ENCODE measurements at regions not wholly inside any gene's neighbourhood (a gene's known extent, or its start where the extent isn't known, plus 50 kb on each side); places are given as distances from the start of the nearest gene placed in this dataset.

DNA sequence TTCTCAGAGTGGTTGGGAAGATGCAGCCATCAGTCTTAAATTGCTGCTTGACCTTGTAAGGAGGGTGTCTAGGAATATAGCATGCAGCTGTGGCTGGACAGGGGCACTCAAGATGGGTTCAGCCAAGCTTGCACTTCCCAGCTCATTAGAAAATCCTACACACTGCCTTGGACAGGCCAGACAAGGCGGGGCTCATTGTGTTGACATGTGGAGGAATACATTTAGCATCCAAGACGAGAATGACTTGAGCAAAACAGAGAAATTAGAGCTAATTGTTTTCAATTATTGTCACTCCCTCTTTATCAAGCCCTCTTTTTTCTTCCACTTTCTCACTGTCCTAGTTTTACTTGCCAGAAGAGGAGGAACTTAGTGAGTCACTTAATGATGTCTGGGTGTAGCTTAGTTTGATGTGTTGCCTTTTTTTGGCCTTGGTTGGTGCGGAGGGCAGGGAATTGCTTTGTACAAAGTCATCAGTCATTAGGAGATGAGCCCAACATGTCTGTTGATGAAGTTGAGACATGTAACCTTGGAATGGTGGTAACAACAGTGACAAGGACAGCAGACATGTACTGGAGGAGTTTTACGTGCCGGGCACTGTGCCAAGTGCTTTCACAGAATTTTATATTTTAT, 1219.3 kb upstream of the WWC1 start (continued):
- no peak for TF ChIP-seq CSRNP3 (CRISPR knock-in tag; IDR thresholded peaks at IDR 0.05)

DNA sequence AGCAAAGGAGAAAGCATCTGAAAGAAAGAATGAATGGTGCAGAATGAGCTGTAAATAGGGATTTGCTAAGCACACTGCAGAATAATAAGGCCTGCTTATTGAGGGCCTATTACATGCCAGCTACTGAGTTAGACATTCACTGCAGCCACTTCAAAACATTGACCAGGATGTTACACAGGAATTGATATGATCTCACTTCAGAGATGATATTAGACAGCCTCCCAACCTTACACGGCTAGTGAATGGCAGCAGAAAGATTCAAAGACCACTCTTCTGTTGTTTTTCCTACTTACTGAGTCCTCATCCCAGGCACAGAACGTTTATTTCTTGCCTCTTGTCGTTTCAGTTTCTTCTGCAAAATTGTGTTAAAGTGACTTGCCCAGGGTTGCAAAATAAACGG, 1209.9 kb upstream of the WWC1 start:
- no peak for ATAC-seq
- no peak for TF ChIP-seq OSR1 (CRISPR knock-in tag; IDR thresholded peaks at IDR 0.05)
- TF ChIP-seq CSDC2 (CRISPR knock-in tag; IDR thresholded peaks at IDR 0.05): no peak
- peak; percentile 20; the same call in 1 of the 2 replicates for TF ChIP-seq ISL1 (CRISPR knock-in tag; IDR thresholded peaks at IDR 0.05)

DNA sequence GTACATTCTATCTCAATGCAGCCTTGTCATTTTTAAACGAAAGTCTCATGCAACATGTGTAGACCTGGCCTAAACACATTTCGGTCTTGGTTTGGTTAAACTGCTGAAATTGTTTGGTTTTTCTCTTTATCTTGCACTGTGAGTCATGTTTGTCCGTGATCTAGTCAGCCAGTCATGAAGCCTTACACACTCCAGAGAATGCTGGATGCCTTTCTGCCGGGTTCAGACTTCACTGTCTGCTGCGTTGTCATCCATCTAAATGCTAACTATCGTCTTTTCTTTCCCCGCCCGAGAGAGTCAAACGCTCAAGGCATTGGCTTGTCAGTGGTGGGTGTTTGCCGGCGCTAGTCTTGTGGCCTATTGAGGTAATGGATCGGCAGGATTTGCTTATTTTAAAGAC, 1194.6 kb upstream of the WWC1 start:
- TF ChIP-seq, protein P1, sequence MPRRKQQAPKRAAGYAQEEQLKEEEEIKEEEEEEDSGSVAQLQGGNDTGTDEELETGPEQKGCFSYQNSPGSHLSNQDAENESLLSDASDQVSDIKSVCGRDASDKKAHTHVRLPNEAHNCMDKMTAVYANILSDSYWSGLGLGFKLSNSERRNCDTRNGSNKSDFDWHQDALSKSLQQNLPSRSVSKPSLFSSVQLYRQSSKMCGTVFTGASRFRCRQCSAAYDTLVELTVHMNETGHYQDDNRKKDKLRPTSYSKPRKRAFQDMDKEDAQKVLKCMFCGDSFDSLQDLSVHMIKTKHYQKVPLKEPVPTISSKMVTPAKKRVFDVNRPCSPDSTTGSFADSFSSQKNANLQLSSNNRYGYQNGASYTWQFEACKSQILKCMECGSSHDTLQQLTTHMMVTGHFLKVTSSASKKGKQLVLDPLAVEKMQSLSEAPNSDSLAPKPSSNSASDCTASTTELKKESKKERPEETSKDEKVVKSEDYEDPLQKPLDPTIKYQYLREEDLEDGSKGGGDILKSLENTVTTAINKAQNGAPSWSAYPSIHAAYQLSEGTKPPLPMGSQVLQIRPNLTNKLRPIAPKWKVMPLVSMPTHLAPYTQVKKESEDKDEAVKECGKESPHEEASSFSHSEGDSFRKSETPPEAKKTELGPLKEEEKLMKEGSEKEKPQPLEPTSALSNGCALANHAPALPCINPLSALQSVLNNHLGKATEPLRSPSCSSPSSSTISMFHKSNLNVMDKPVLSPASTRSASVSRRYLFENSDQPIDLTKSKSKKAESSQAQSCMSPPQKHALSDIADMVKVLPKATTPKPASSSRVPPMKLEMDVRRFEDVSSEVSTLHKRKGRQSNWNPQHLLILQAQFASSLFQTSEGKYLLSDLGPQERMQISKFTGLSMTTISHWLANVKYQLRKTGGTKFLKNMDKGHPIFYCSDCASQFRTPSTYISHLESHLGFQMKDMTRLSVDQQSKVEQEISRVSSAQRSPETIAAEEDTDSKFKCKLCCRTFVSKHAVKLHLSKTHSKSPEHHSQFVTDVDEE (CRISPR knock-in tag; IDR thresholded peaks at IDR 0.05): no peak
- TF ChIP-seq BACH2 (CRISPR knock-in tag; IDR thresholded peaks at IDR 0.05; ENCODE audit: borderline replicate concordance): no peak
- TF ChIP-seq ZNF565 (CRISPR knock-in tag; conservative IDR thresholded peaks at IDR 0.05; ENCODE audit: low read depth): no peak
- no peak for TF ChIP-seq ZC3H10 (CRISPR knock-in tag; IDR thresholded peaks at IDR 0.05)
- TF ChIP-seq TCF4 (CRISPR knock-in tag; IDR thresholded peaks at IDR 0.05; ENCODE audit: borderline replicate concordance): no peak

GRCh38 chr5:167104351-167104750, 1187.1 kb upstream of the WWC1 start:
- no peak for ATAC-seq
- no peak for TF ChIP-seq CSDC2 (CRISPR knock-in tag; IDR thresholded peaks at IDR 0.05)
- TF ChIP-seq TCF4 (CRISPR knock-in tag; IDR thresholded peaks at IDR 0.05; ENCODE audit: borderline replicate concordance): no peak
- TF ChIP-seq ESRRG (CRISPR knock-in tag; IDR thresholded peaks at IDR 0.05): no peak
- TF ChIP-seq BACH2 (CRISPR knock-in tag; IDR thresholded peaks at IDR 0.05; ENCODE audit: borderline replicate concordance): no peak
- no peak for TF ChIP-seq SNAI2 (CRISPR knock-in tag; IDR thresholded peaks at IDR 0.05)
- TF ChIP-seq CSRNP3 (CRISPR knock-in tag; IDR thresholded peaks at IDR 0.05): no peak
- TF ChIP-seq, protein P2, sequence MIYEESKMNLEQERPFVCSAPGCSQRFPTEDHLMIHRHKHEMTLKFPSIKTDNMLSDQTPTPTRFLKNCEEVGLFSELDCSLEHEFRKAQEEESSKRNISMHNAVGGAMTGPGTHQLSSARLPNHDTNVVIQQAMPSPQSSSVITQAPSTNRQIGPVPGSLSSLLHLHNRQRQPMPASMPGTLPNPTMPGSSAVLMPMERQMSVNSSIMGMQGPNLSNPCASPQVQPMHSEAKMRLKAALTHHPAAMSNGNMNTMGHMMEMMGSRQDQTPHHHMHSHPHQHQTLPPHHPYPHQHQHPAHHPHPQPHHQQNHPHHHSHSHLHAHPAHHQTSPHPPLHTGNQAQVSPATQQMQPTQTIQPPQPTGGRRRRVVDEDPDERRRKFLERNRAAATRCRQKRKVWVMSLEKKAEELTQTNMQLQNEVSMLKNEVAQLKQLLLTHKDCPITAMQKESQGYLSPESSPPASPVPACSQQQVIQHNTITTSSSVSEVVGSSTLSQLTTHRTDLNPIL (CRISPR knock-in tag; IDR thresholded peaks at IDR 0.05; ENCODE audit: low read depth): no peak

More for the DNA sequence above, 1194.6 kb upstream of the WWC1 start:
- no peak for ATAC-seq

- TF ChIP-seq POU6F1 (CRISPR knock-in tag; IDR thresholded peaks at IDR 0.05; ENCODE audit: borderline replicate concordance, low read depth) (no peak), ISL1 (CRISPR knock-in tag; IDR thresholded peaks at IDR 0.05) (no peak), TCF4 (CRISPR knock-in tag; IDR thresholded peaks at IDR 0.05; ENCODE audit: borderline replicate concordance) (no peak), TOX (CRISPR knock-in tag; IDR thresholded peaks at IDR 0.05; ENCODE audit: borderline replicate concordance) (no peak), CSRNP3 (CRISPR knock-in tag; IDR thresholded peaks at IDR 0.05) (no peak), RARB (CRISPR knock-in tag; IDR thresholded peaks at IDR 0.05) (no peak), PPARA (CRISPR knock-in tag; IDR thresholded peaks at IDR 0.05; ENCODE audit: borderline replicate concordance) (no peak), ZNF8 (CRISPR knock-in tag; IDR thresholded peaks at IDR 0.05) (no peak), ZNF70 (CRISPR knock-in tag; IDR thresholded peaks at IDR 0.05) (no peak), SNAI2 (CRISPR knock-in tag; IDR thresholded peaks at IDR 0.05) (no peak), OSR1 (CRISPR knock-in tag; IDR thresholded peaks at IDR 0.05) (no peak)
- TF ChIP-seq, protein P1 (CRISPR knock-in tag; IDR thresholded peaks at IDR 0.05): no peak
- ATAC-seq: no peak
These were observed 1185.5 kb upstream of the WWC1 start for GRCh38 chr5:167105941-167106340.

Measured in SK-N-SH treated with all-trans-retinoic acid at 6 μM for 48 hours (cell line).